Neuron (in vitro differentiated cells): ENCODE measurements at regions not wholly inside any gene's neighbourhood (a gene's known extent, or its start where the extent isn't known, plus 50 kb on each side); places are given as distances from the start of the nearest gene placed in this dataset.
"Not testable (repeated sequence)": the region's sequence is repeated elsewhere in the genome, so short reads cannot be mapped to it uniquely, and the experiment has no call there.

Source experiments
- H2AFZ ChIP-seq: one replicate; pipeline ENCODE4 v1.6.1; 2013; ENCODE audit warnings: low read depth, mild to moderate bottlenecking, inconsistent platforms, low read length, moderate library complexity
- H3K27me3 ChIP-seq: one replicate; pipeline ENCODE4 v1.6.1; 2013; ENCODE audit warnings: low read length; ENCODE audit not compliant: insufficient read depth
- H3K36me3 ChIP-seq: one replicate; pipeline ENCODE4 v1.6.1; 2013; ENCODE audit warnings: low read length; ENCODE audit not compliant: insufficient read depth
- H3K4me1 ChIP-seq: one replicate; pipeline ENCODE4 v1.6.1; 2013; ENCODE audit warnings: low read length; ENCODE audit not compliant: insufficient read depth
- H3K4me3 ChIP-seq: 2 replicates; pipeline ENCODE4 v1.5.1; 2013; ENCODE audit warnings: mild to moderate bottlenecking, low read length, moderate library complexity
- H3K9me3 ChIP-seq: one replicate; pipeline ENCODE4 v1.6.1; 2013; ENCODE audit warnings: low read length

- Histone ChIP-seq H3K27me3 (no peaks in the 10 kb centered on the region), H3K9me3 (peaks cover 3% of the 10 kb centered on the region), H3K4me3 (no peak overlapping the region), H3K36me3 (no peaks in the 10 kb centered on the region), H3K4me1 (no peaks in the 10 kb centered on the region), H2AFZ (no peak overlapping the region)
Observed at GRCh38 chr10:53331460-53331859, 558.9 kb upstream of the MBL2 start.

GRCh38 chr10:53326401-53327305 lies 554.1 kb upstream of the MBL2 start:
- H3K4me3 ChIP-seq, H3K4me1 ChIP-seq, H3K9me3 ChIP-seq, H2AFZ ChIP-seq, H3K36me3 ChIP-seq, H3K27me3 ChIP-seq: not testable (repeated sequence)

- no peaks in the 10 kb centered on the region for H3K9me3 ChIP-seq
- no peaks in the 10 kb centered on the region for H3K27me3 ChIP-seq
- no peaks in the 10 kb centered on the region for H3K36me3 ChIP-seq
- H3K4me1 ChIP-seq: no peaks in the 10 kb centered on the region
- H3K4me3 ChIP-seq: no peak overlapping the region
- no peak overlapping the region for H2AFZ ChIP-seq
Observed at GRCh38 chr10:53325066-53325465, 552.5 kb upstream of the MBL2 start.

- peaks cover 5% of the 10 kb centered on the region for H3K4me1 ChIP-seq
- no peak overlapping the region for H3K4me3 ChIP-seq
- no peaks in the 10 kb centered on the region for H3K36me3 ChIP-seq
- H2AFZ ChIP-seq: no peak overlapping the region
- no peaks in the 10 kb centered on the region for H3K9me3 ChIP-seq
- H3K27me3 ChIP-seq: no peaks in the 10 kb centered on the region
Observed at GRCh38 chr10:53315709-53316108, 543.1 kb upstream of the MBL2 start.

GRCh38 chr10:53314876-53315275 lies 542.3 kb upstream of the MBL2 start:
- Histone ChIP-seq H3K27me3 (no peaks in the 10 kb centered on the region), H3K4me3 (no peak overlapping the region), H3K4me1 (peaks cover 5% of the 10 kb centered on the region), H3K9me3 (no peaks in the 10 kb centered on the region), H2AFZ (no peak overlapping the region), H3K36me3 (no peaks in the 10 kb centered on the region)

GRCh38 chr10:53298443-53298842 lies 525.9 kb upstream of the MBL2 start:
- H2AFZ ChIP-seq: no peak overlapping the region
- H3K9me3 ChIP-seq: no peaks in the 10 kb centered on the region
- H3K4me3 ChIP-seq: no peak overlapping the region
- no peaks in the 10 kb centered on the region for H3K36me3 ChIP-seq
- H3K4me1 ChIP-seq: peaks cover 3% of the 10 kb centered on the region
- H3K27me3 ChIP-seq: no peaks in the 10 kb centered on the region

- H3K36me3 ChIP-seq: no peaks in the 10 kb centered on the region
- H3K9me3 ChIP-seq: no peaks in the 10 kb centered on the region
- no peaks in the 10 kb centered on the region for H3K4me1 ChIP-seq
- no peak overlapping the region for H3K4me3 ChIP-seq
- H3K27me3 ChIP-seq: no peaks in the 10 kb centered on the region
- no peak overlapping the region for H2AFZ ChIP-seq
Observed at GRCh38 chr10:53284615-53285182, 512.1 kb upstream of the MBL2 start.

- Histone ChIP-seq H3K4me3 (no peak overlapping the region), H2AFZ (no peak overlapping the region), H3K36me3 (no peaks in the 10 kb centered on the region), H3K9me3 (no peaks in the 10 kb centered on the region), H3K27me3 (no peaks in the 10 kb centered on the region), H3K4me1 (no peaks in the 10 kb centered on the region)
Observed at GRCh38 chr10:53276797-53277196, 504.2 kb upstream of the MBL2 start.

- Histone ChIP-seq H3K4me3 (no peak overlapping the region), H2AFZ (no peak overlapping the region), H3K36me3 (no peaks in the 10 kb centered on the region), H3K27me3 (no peaks in the 10 kb centered on the region), H3K4me1 (no peaks in the 10 kb centered on the region), H3K9me3 (no peaks in the 10 kb centered on the region)
Observed at GRCh38 chr10:53269482-53269881, 496.9 kb upstream of the MBL2 start.

- Histone ChIP-seq H3K36me3 (no peaks in the 10 kb centered on the region), H3K4me1 (no peaks in the 10 kb centered on the region), H3K4me3 (no peak overlapping the region), H3K27me3 (no peaks in the 10 kb centered on the region), H3K9me3 (no peaks in the 10 kb centered on the region), H2AFZ (no peak overlapping the region)
Observed at GRCh38 chr10:53260213-53260612, 487.6 kb upstream of the MBL2 start.

- Histone ChIP-seq H3K4me1 (no peaks in the 10 kb centered on the region), H3K4me3 (no peak overlapping the region), H3K27me3 (no peaks in the 10 kb centered on the region), H3K36me3 (no peaks in the 10 kb centered on the region), H2AFZ (no peak overlapping the region), H3K9me3 (no peaks in the 10 kb centered on the region)
Observed at GRCh38 chr10:53256623-53257022, 484.0 kb upstream of the MBL2 start.

- Histone ChIP-seq H3K4me3 (no peak overlapping the region), H2AFZ (no peak overlapping the region), H3K4me1 (no peaks in the 10 kb centered on the region), H3K36me3 (no peaks in the 10 kb centered on the region), H3K9me3 (no peaks in the 10 kb centered on the region), H3K27me3 (no peaks in the 10 kb centered on the region)
Observed at GRCh38 chr10:53255661-53256205, 483.1 kb upstream of the MBL2 start.

- Histone ChIP-seq H2AFZ (no peak overlapping the region), H3K36me3 (no peaks in the 10 kb centered on the region), H3K4me3 (no peak overlapping the region)
Observed at GRCh38 chr10:53253221-53253620, 480.6 kb upstream of the MBL2 start.

More at GRCh38 chr10:53253221-53253620, 480.6 kb upstream of the MBL2 start:
- Histone ChIP-seq H3K9me3 (no peaks in the 10 kb centered on the region), H3K27me3 (no peaks in the 10 kb centered on the region), H3K4me1 (no peaks in the 10 kb centered on the region)
